HEK293T (cell line): ENCODE measurements at regions not wholly inside any gene's neighbourhood (a gene's known extent, or its start where the extent isn't known, plus 50 kb on each side); places are given as distances from the start of the nearest gene placed in this dataset.

Source experiments
- ARNT ChIP-seq: fragments of 450-650 bp; IDR thresholded peaks from 2 replicates; pipeline ENCODE4 v1.6.1; 2017; ENCODE audit warnings: mild to moderate bottlenecking
- BHLHE40 ChIP-seq: fragments of 450-650 bp; IDR thresholded peaks from 2 replicates; pipeline ENCODE4 v1.6.1; 2016; ENCODE audit warnings: mild to moderate bottlenecking, moderate library complexity, borderline replicate concordance
- ELF4 ChIP-seq: fragments of 450-650 bp; IDR thresholded peaks from 2 replicates; pipeline ENCODE4 v1.6.1; 2017; ENCODE audit warnings: antibody characterized with exemption
- FOXA1 ChIP-seq: fragments of 450-650 bp; IDR thresholded peaks from 2 replicates; pipeline ENCODE4 v1.6.1; 2016; ENCODE audit warnings: mild to moderate bottlenecking
- FOXK2 ChIP-seq: fragments of 450-650 bp; IDR thresholded peaks from 2 replicates; pipeline ENCODE4 v1.6.1; 2016; ENCODE audit warnings: mild to moderate bottlenecking
- FOXM1 ChIP-seq: fragments of 450-650 bp; IDR thresholded peaks from 2 replicates; pipeline ENCODE4 v1.6.1; 2017; ENCODE audit warnings: mild to moderate bottlenecking, borderline replicate concordance
- HDGF ChIP-seq: fragments of 450-650 bp; IDR thresholded peaks from 2 replicates; pipeline ENCODE4 v1.6.1; 2017; ENCODE audit warnings: antibody characterized with exemption, borderline replicate concordance
- LEF1 ChIP-seq: fragments of 450-650 bp; IDR thresholded peaks from 2 replicates; pipeline ENCODE4 v1.6.1; 2017; ENCODE audit warnings: mild to moderate bottlenecking, borderline replicate concordance
- SP1 ChIP-seq: fragments of 450-650 bp; IDR thresholded peaks from 2 replicates; pipeline ENCODE4 v1.6.1; 2017
- SUZ12 ChIP-seq: fragments of 450-650 bp; IDR thresholded peaks from 2 replicates; pipeline ENCODE4 v1.6.1; 2016; ENCODE audit warnings: mild to moderate bottlenecking
- TARDBP ChIP-seq: fragments of 450-650 bp; IDR thresholded peaks from 2 replicates; pipeline ENCODE4 v1.6.1; 2016
- ZNF384 ChIP-seq: fragments of 450-650 bp; IDR thresholded peaks from 2 replicates; pipeline ENCODE4 v1.6.1; 2016
- TF ChIP-seq, protein P1 (sequence below): fragments of 450-650 bp; IDR thresholded peaks from 2 replicates; pipeline ENCODE4 v1.6.1; 2016

- no peak for TF ChIP-seq BHLHE40
- TF ChIP-seq SUZ12, result no peak
- TF ChIP-seq FOXA1, result no peak
- TF ChIP-seq, protein P1, sequence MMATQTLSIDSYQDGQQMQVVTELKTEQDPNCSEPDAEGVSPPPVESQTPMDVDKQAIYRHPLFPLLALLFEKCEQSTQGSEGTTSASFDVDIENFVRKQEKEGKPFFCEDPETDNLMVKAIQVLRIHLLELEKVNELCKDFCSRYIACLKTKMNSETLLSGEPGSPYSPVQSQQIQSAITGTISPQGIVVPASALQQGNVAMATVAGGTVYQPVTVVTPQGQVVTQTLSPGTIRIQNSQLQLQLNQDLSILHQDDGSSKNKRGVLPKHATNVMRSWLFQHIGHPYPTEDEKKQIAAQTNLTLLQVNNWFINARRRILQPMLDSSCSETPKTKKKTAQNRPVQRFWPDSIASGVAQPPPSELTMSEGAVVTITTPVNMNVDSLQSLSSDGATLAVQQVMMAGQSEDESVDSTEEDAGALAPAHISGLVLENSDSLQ, result no peak
- TF ChIP-seq TARDBP, result no peak
- TF ChIP-seq ZNF384, result no peak
- no peak for TF ChIP-seq FOXM1
- no peak for TF ChIP-seq HDGF
- TF ChIP-seq SP1, result no peak
- TF ChIP-seq ELF4, result no peak
- TF ChIP-seq FOXK2, result no peak
- TF ChIP-seq LEF1, result no peak
- TF ChIP-seq ARNT, result no peak
These were observed 867.2 kb downstream of the CDH11 start for GRCh38 chr16:64254443-64255367.
